CD4-positive, alpha-beta T cell treated with Interleukin-1 beta for 1 hour (primary cell): ENCODE measurements at regions not wholly inside any gene's neighbourhood (a gene's known extent, or its start where the extent isn't known, plus 50 kb on each side); places are given as distances from the start of the nearest gene placed in this dataset.
"Not testable (repeated sequence)": the region's sequence is repeated elsewhere in the genome, so short reads cannot be mapped to it uniquely, and the experiment has no call there.

Experiments used
- DNase-seq, 2 donors: peaks; one replicate each; pipeline ENCODE4 v3.0.0-alpha.2; 2020 to 2022

- no peak for DNase-seq
These were observed 449.2 kb upstream of the ACTBL2 start for GRCh38 chr5:57931807-57932206.

- no peak for DNase-seq
These were observed 448.7 kb upstream of the ACTBL2 start for GRCh38 chr5:57931352-57931751.

GRCh38 chr5:57929271-57929670 lies 446.7 kb upstream of the ACTBL2 start:
- DNase-seq, result no peak

DNA sequence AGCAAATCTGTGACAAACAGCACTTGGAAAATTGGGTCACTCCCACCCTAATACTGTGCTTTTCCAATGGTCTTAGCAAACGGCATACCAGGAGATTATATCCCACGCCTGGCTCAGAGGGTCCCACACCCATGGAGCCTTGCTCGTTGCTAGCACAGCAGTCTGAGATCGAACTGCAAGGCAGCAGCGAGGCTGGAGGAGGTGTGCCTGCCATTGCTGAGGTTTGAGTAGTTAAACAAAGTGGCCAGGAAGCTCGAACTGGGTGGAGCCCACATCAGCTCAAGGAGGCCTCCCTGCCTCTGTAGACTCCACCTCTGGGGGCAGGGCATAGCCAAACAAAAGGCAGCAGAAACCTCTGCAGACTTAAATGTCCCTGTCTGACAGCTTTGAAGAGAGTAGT lies 440.5 kb upstream of the ACTBL2 start:
- not testable (repeated sequence) for DNase-seq

GRCh38 chr5:57917004-57917403 lies 434.4 kb upstream of the ACTBL2 start:
- no peak for DNase-seq

- DNase-seq, result no peak
These were observed 432.9 kb upstream of the ACTBL2 start for GRCh38 chr5:57915536-57915935.

DNA sequence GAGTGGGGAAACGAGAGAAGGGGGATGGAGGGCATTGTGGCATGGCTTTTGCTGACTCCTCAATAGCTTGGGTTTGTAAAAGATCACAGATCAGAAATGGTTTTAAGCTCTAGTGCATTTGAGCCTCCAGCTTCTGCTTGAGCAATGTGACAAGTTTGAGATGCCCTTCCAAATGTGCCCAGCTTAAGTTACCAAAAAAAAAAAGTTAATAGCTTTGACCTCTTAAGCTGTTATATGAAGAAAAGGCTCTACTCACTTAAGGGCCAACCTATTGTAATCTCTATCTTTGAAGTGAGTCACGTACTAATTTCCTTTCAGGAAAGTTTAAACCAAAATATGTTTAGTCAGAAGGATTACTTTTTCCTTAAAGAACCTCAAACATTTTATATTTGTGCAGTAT lies 428.8 kb upstream of the ACTBL2 start:
- no peak for DNase-seq

GRCh38 chr5:57906671-57907070 lies 424.1 kb upstream of the ACTBL2 start:
- no peak for DNase-seq

GRCh38 chr5:57903458-57903857 lies 420.8 kb upstream of the ACTBL2 start:
- DNase-seq, result no peak

DNA sequence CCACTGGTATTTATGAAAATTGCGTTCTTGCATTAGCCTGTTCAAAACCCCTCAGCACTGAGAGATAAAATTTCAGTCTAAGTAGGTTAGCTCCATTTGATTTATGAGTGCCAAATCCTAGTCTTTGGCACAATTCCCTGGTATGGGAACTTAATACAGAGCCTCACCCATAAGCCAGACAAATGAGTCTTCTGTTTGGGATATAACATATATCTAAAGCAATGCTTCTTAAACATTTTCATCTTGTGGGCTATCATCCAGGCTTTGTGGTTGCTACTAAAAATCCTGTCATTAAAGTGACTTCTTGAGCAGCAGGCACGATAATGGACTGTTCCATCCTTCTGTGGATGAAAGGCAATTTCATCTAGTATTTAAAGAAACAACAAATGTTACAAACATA lies 419.5 kb upstream of the ACTBL2 start:
- DNase-seq, result no peak

GRCh38 chr5:57900381-57900944 lies 417.9 kb upstream of the ACTBL2 start:
- DNase-seq, result no peak

DNA sequence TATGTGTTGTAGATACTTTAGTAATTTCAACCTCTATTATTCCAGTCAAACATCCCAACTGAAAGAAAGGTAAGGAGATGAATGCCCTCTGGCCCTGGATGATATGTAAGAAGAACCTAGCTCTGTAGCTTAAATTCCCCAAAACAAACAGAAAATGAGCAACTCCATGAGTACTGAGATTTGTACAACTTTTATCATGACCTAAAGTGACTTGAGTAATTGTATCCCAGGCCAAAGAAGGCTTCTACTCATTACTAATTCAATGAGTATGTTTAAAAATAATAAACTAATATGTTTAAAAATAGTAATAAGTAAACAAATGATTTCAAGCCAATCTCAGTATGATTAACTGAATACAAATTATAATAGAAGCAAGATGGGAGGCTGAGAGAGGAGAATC lies 414.0 kb upstream of the ACTBL2 start:
- no peak for DNase-seq

- no peak for DNase-seq
These were observed 413.2 kb upstream of the ACTBL2 start for GRCh38 chr5:57895766-57896165.

- DNase-seq, result no peak
These were observed 411.3 kb upstream of the ACTBL2 start for GRCh38 chr5:57893926-57894325.

DNA sequence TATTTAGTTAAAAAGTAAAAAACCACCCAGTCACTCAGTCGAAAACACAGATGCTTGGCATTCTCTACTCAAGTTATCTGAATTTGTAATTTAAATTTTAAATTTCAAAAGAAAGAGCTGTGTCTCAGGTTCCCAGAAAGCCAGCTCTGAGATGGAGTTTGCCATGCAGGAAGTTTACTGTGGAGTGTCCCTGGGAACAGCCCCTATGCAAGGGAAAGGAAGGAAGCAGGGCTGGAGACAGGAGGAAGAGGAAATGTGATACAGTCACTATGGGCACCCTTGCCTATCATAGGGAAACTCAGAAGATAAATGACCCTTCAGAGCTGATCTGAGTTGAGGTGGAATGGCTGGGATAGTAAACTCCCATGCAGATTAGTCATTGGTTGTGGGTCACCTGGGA lies 408.8 kb upstream of the ACTBL2 start:
- DNase-seq, result no peak

DNA sequence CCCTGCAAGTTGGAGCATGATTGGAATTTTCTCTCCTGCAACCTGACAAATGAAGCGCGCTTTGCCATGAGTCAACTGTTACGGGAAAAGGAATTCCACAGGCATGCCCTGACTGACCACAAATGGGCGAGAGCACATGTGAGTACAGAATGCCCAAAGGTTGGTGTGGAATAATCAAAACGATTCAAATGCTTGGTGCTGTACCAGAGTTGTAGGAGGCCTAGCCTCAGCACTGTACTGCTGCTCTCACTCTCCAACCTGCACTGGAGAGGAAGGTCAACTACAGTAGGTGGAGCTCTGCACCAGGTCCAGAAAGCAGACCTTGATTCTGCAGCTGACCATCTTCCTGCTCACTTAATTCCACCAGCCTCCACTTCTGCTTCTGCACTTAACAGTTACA lies 406.9 kb upstream of the ACTBL2 start:
- no peak for DNase-seq

DNA sequence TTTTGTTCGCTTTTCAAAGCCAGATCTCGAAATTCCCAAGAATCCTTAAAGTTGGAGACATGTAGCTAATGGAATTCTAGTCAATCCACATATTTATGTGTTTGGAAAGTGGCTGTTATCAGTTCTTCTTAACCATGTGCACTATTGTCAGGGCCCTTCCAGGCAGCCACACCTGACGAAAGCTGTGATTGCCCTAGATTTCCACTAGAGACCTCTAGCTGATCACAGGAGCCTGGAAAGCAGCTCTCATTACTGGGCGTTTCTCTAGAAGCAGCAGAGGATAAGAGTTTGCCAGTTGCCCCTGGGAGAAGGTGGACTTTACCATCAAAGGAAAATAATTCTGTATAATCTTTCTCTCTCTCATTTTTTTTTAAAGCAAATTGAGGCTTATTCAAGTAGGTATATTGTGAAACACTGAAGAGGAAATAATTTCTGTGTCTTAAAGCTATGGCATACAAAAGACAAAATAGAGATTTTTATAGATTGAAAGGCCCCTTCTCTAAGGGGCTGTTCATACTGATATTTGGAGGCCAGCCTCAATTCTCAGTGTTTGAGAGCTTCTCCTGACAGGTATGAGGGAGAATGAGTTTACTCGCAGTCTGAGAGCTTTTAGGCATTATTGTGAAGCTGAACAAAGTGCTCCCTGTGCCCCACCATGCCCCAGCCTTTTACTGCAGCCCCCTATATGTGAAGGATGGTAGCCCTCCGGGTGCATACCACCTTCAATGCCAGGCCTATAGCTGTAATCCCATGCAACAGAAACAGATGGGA lies 405.4 kb upstream of the ACTBL2 start:
- DNase-seq, result no peak

DNA sequence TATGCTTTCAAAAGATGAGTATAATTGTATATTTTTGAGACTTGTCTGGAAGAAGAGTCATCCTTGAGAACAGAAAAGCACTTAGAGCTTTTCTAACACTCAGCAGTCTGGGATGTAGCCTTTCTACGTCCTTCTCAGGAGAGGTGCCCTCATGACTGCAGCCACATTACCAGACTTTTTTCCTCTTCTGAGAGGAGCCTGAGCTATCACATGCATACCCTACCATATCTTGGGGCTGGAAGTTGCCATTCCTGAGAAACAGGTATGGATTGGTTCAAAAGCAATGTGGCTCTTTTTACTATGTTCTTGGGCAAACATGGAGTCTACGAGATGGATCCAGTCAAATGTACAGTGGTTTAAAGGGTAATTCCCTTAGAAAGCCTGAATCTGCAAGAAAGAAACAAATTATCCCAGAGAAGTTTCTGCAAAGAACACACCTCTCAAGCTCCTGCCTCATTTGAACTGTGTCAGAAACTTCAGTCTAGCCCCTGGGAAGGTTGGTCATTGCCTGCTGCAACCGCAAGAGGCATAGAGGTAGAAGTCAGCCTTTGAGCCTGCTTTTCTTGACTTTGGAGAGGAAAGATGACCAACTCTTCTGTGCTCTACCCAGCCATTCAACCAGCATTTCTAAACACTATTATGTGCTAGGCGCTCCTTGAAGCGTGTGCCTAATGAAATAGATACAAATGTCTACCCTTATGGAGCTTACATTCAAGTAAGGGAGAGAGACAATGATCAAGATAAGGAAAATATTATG lies 401.9 kb upstream of the ACTBL2 start:
- DNase-seq, result no peak

- no peak for DNase-seq
These were observed 397.6 kb upstream of the ACTBL2 start for GRCh38 chr5:57880216-57880615.

- DNase-seq, result no peak
These were observed 395.7 kb upstream of the ACTBL2 start for GRCh38 chr5:57878301-57878722.

- DNase-seq, result no peak
These were observed 388.9 kb upstream of the ACTBL2 start for GRCh38 chr5:57871496-57871895.

DNA sequence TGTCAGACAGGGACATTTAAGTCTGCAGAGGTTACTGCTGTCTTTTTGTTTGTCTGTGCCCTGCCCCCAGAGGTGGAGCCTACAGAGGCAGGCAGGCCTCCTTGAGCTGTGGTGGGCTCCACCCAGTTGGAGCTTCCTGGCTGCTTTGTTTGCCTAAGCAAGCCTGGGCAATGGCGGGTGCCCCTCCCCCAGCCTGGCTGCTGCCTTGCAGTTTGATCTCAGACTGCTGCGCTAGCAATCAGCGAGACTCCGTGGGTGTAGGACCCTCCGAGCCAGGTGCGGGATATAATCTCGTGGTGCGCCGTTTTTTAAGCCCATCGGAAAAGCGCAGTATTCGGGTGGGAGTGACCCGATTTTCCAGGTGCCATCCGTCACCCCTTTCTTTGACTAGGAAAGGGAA lies 387.7 kb upstream of the ACTBL2 start:
- DNase-seq, result not testable (repeated sequence)

DNA sequence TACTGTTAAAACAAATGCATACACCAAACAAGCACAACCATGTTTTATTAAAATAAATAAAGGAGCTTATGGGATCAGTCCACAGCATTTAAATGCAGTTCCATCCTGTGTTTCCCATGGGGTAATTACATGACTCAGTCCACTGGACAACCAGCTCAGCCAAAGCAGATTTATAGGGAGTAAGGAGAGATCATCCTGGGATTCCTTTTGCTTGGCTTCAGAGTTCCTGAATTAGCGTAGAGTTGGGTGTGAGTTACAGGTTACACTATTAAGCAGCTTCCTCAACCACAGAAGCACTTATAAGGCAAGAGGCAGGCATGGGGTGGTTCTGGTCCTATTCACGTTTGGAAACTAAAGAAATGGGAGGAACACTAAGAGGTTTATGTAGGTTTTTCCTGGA lies 381.1 kb upstream of the ACTBL2 start:
- no peak for DNase-seq

- no peak for DNase-seq
These were observed 380.3 kb upstream of the ACTBL2 start for GRCh38 chr5:57862942-57863341.
